H9 (cell line): ENCODE measurements at regions not wholly inside any gene's neighbourhood (a gene's known extent, or its start where the extent isn't known, plus 50 kb on each side); places are given as distances from the start of the nearest gene placed in this dataset.

Experiments used
- DNase-seq: peaks from one replicate; pipeline ENCODE4 v3.0.0-alpha.2; 2017
- H2AFZ ChIP-seq: one replicate; pipeline ENCODE4 v1.6.1; 2013; ENCODE audit warnings: mild to moderate bottlenecking, low read length, control low read depth, moderate library complexity
- H2AK5ac ChIP-seq: 2 replicates; pipeline ENCODE4 v1.6.1; 2013; ENCODE audit warnings: low read length, control low read depth, mixed read lengths; ENCODE audit not compliant: insufficient read length
- H2BK120ac ChIP-seq: one replicate; pipeline ENCODE4 v1.6.1; 2013; ENCODE audit warnings: low read depth, mild to moderate bottlenecking, low read length, control low read depth, inconsistent platforms; ENCODE audit not compliant: poor library complexity, severe bottlenecking
- H2BK12ac ChIP-seq: 2 replicates; pipeline ENCODE4 v1.6.1; 2013; ENCODE audit warnings: low read length, control low read depth, mixed read lengths, low read depth; ENCODE audit not compliant: insufficient read length
- H2BK15ac ChIP-seq: 2 replicates; pipeline ENCODE4 v1.6.1; 2013; ENCODE audit warnings: low read depth, low read length, control low read depth
- H2BK20ac ChIP-seq: one replicate; pipeline ENCODE4 v1.6.1; 2013; ENCODE audit warnings: low read depth, mild to moderate bottlenecking, low read length, control low read depth, inconsistent platforms; ENCODE audit not compliant: poor library complexity, severe bottlenecking
- H2BK5ac ChIP-seq: 2 replicates; pipeline ENCODE4 v1.6.1; 2013; ENCODE audit warnings: low read length, control low read depth, mixed read lengths; ENCODE audit not compliant: insufficient read length
- H3K14ac ChIP-seq: 2 replicates; pipeline ENCODE4 v1.6.1; 2013; ENCODE audit warnings: low read length, control low read depth; ENCODE audit not compliant: insufficient read depth
- H3K18ac ChIP-seq: 2 replicates; pipeline ENCODE4 v1.6.1; 2013; ENCODE audit warnings: low read depth, mild to moderate bottlenecking, mixed read lengths, low read length, control low read depth; ENCODE audit not compliant: insufficient read length
- H3K23ac ChIP-seq: 2 replicates; pipeline ENCODE4 v1.6.1; 2013; ENCODE audit warnings: low read length, control low read depth, mixed read lengths, low read depth; ENCODE audit not compliant: insufficient read length
- H3K23me2 ChIP-seq: 2 replicates; pipeline ENCODE4 v1.6.1; 2013; ENCODE audit warnings: low read depth, mild to moderate bottlenecking, mixed read lengths, low read length, control low read depth; ENCODE audit not compliant: insufficient read length, poor library complexity, severe bottlenecking
- H3K27ac ChIP-seq: 2 replicates; pipeline ENCODE4 v1.5.1; 2013; ENCODE audit warnings: low read length, control low read depth, mixed read lengths, low read depth; ENCODE audit not compliant: insufficient read length
- H3K27me3 ChIP-seq: 2 replicates; pipeline ENCODE4 v1.6.1; 2013; ENCODE audit warnings: low read length, control low read depth, inconsistent platforms; ENCODE audit not compliant: insufficient read depth
- H3K4ac ChIP-seq: 2 replicates; pipeline ENCODE4 v1.6.1; 2013; ENCODE audit warnings: low read depth, mild to moderate bottlenecking, control low read depth, inconsistent platforms, low read length, moderate library complexity
- H3K4me1 ChIP-seq: 2 replicates; pipeline ENCODE4 v1.6.1; 2013; ENCODE audit warnings: low read length, control low read depth, inconsistent platforms; ENCODE audit not compliant: insufficient read depth
- H3K4me2 ChIP-seq: 2 replicates; pipeline ENCODE4 v1.6.1; 2013; ENCODE audit warnings: low read length, control low read depth, mixed read lengths; ENCODE audit not compliant: insufficient read length, insufficient read depth
- H3K56ac ChIP-seq: 2 replicates; pipeline ENCODE4 v1.6.1; 2013; ENCODE audit warnings: low read depth, mild to moderate bottlenecking, mixed read lengths, low read length, control low read depth; ENCODE audit not compliant: insufficient read length
- H3K79me1 ChIP-seq: 2 replicates; pipeline ENCODE4 v1.6.1; 2013; ENCODE audit warnings: low read depth, mild to moderate bottlenecking, moderate library complexity, low read length, control low read depth, inconsistent platforms; ENCODE audit not compliant: insufficient read depth, poor library complexity, severe bottlenecking
- H3K79me2 ChIP-seq: 2 replicates; pipeline ENCODE4 v1.6.1; 2013; ENCODE audit warnings: low read length, control low read depth, inconsistent platforms; ENCODE audit not compliant: insufficient read depth
- H3K9ac ChIP-seq: 2 replicates; pipeline ENCODE4 v1.6.1; 2013; ENCODE audit warnings: low read length, control low read depth, mixed read lengths; ENCODE audit not compliant: insufficient read length; ENCODE audit errors: extremely low read depth
- H3K9me3 ChIP-seq: one replicate; pipeline ENCODE4 v1.6.1; 2013; ENCODE audit warnings: low read depth, low read length, inconsistent platforms; ENCODE audit not compliant: control insufficient read depth
- H3T11ph ChIP-seq: one replicate; pipeline ENCODE4 v1.6.1; 2013; ENCODE audit warnings: mild to moderate bottlenecking, low read length, control low read depth, inconsistent platforms
- H4K20me1 ChIP-seq: one replicate; pipeline ENCODE4 v1.6.1; 2013; ENCODE audit not compliant: control insufficient read depth, insufficient read length, insufficient read depth
- H4K5ac ChIP-seq: 2 replicates; pipeline ENCODE4 v1.6.1; 2013; ENCODE audit warnings: low read depth, mild to moderate bottlenecking, mixed read lengths, low read length, control low read depth; ENCODE audit not compliant: insufficient read length
- H4K8ac ChIP-seq: replicated peaks from 2 replicates; pipeline ENCODE4 v1.6.1; 2013; ENCODE audit warnings: low read length, control low read depth, mixed read lengths, low read depth; ENCODE audit not compliant: insufficient read length
- H4K91ac ChIP-seq: 2 replicates; pipeline ENCODE4 v1.6.1; 2013; ENCODE audit warnings: low read depth, mild to moderate bottlenecking, moderate library complexity, mixed read lengths, low read length, control low read depth; ENCODE audit not compliant: insufficient read length
- H3K27ac Mint-ChIP-seq, 3 experiments: 2 replicates in 2 of 3; 3 replicates in 1 of 3; pipeline ENCODE4 v1.8.0; 2020 to 2021; ENCODE audit warnings: mixed read lengths in 3 of 3, mild to moderate bottlenecking in 1 of 3, moderate library complexity in 1 of 3
- H3K27me3 Mint-ChIP-seq: 2 replicates; pipeline ENCODE4 v1.8.0; 2021; ENCODE audit warnings: low read depth, mild to moderate bottlenecking, moderate library complexity, mixed read lengths
- H3K36me3 Mint-ChIP-seq, 3 experiments: 2 replicates in 2 of 3; 3 replicates in 1 of 3; pipeline ENCODE4 v1.8.0; 2020 to 2021; ENCODE audit warnings: low read depth in 3 of 3, mixed read lengths in 3 of 3; ENCODE audit not compliant: insufficient read depth in 1 of 3
- H3K4me1 Mint-ChIP-seq, 2 experiments: 2 replicates each; pipeline ENCODE4 v1.8.0; 2020; ENCODE audit warnings: mixed read lengths in 2 of 2
- H3K4me3 Mint-ChIP-seq, 2 experiments: 2 replicates in 1 of 2; 3 replicates in 1 of 2; pipeline ENCODE4 v1.8.0; 2020 to 2021; ENCODE audit warnings: mild to moderate bottlenecking in 2 of 2, mixed read lengths in 2 of 2, moderate library complexity in 1 of 2
- H3K9me3 Mint-ChIP-seq, 2 experiments: 2 replicates in 1 of 2; 3 replicates in 1 of 2; pipeline ENCODE4 v1.8.0; 2020; ENCODE audit warnings: mild to moderate bottlenecking in 2 of 2, mixed read lengths in 2 of 2, moderate library complexity in 1 of 2
- WGBS: extraction: QIAGEN DNeasy Blood & Tissue Kit; methylation state at CpG from one replicate; pipeline ENCODE4 v1.1.7; 2013; ENCODE audit warnings: missing lambda C conversion rate, low lambda C conversion rate, mixed read lengths; ENCODE audit not compliant: insufficient read length; ENCODE audit errors: extremely low coverage; 5-methylcytosine and 5-hydroxymethylcytosine counted together
- TF ChIP-seq, protein P1 (sequence below): fragments of 200-600 bp; sonication (generic); conservative IDR thresholded peaks from 3 replicates; pipeline ENCODE4 v1.8.0; 2021; ENCODE audit warnings: antibody characterized with exemption, mild to moderate bottlenecking

DNA sequence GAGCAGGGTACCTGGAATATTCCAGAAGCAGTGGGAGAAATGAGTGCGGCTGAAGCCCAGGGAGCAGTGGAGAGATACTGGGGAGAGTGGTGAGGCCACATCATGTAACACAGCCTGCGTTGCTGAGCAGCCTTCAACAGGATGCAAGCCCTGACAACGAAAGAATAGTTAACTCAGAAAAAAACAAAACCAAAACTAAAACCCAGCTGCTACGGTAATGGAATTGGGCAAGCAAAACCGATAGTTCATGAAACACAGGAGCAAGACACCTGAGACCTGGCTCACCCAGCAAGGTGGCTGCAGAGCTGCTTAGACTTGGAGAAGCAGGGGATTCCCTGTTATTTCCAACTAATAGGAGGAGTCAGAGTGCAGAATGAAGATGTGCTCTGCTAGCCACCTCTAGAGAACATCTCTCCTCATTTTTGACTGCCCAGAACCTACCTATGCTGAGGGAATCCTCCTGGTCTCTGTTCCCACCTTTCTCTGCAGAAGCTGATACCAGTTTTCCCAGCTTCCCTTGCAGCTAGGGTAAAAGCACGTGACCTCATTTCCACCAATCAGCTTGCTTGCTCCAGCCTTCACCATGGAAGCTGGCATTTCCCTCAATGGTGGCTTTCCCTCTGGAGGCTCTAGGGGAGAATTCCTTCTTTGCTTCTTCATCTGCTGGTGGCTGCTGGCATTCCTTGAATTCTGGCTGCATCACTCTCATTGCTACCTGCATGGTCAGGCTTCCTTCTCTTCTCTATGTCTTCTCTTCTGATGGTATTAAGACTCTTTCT lies 59.4 kb upstream of the XYLT1 start:
- Histone ChIP-seq H3K23ac (no peak overlapping the region), H3K27me3 (no peaks in the 10 kb centered on the region), H2BK15ac (no peak overlapping the region), H3K79me2 (no peaks in the 10 kb centered on the region), H4K91ac (no peak overlapping the region), H2BK12ac (no peak overlapping the region), H3K79me1 (no peaks in the 10 kb centered on the region), H3K23me2 (no peaks in the 10 kb centered on the region), H3K4ac (no peak overlapping the region), H3T11ph (no peak overlapping the region), H2AK5ac (no peak overlapping the region), H3K27ac (no peak overlapping the region), H4K8ac (no peak overlapping the region), H3K4me1 (no peaks in the 10 kb centered on the region; the same call in 1 of the 2 replicates), H2BK20ac (no peak overlapping the region), H3K14ac (no peak overlapping the region), H3K9me3 (no peaks in the 10 kb centered on the region), H2BK5ac (no peak overlapping the region), H4K5ac (no peak overlapping the region), H4K20me1 (no peaks in the 10 kb centered on the region), H2AFZ (no peak overlapping the region), H3K56ac (no peak overlapping the region), H3K4me2 (no peak overlapping the region), H3K18ac (no peak overlapping the region), H3K9ac (no peak overlapping the region), H2BK120ac (no peak overlapping the region)
- Mint-ChIP-seq H3K27ac (no peak overlapping the region), H3K4me1 (no peaks in the 10 kb centered on the region), H3K9me3 (peaks cover 0 to 12% of the 10 kb centered on the region in 2 experiments; a peak in 3 of 5 replicates), H3K27me3 (peaks cover 5% of the 10 kb centered on the region), H3K36me3 (no peaks in the 10 kb centered on the region; a peak in 1 of 7 replicates), H3K4me3 (no peak overlapping the region)
- DNase-seq: no peak
- no CpG with 5 or more reads among the region's 6 CpGs for WGBS
- TF ChIP-seq, protein P1, sequence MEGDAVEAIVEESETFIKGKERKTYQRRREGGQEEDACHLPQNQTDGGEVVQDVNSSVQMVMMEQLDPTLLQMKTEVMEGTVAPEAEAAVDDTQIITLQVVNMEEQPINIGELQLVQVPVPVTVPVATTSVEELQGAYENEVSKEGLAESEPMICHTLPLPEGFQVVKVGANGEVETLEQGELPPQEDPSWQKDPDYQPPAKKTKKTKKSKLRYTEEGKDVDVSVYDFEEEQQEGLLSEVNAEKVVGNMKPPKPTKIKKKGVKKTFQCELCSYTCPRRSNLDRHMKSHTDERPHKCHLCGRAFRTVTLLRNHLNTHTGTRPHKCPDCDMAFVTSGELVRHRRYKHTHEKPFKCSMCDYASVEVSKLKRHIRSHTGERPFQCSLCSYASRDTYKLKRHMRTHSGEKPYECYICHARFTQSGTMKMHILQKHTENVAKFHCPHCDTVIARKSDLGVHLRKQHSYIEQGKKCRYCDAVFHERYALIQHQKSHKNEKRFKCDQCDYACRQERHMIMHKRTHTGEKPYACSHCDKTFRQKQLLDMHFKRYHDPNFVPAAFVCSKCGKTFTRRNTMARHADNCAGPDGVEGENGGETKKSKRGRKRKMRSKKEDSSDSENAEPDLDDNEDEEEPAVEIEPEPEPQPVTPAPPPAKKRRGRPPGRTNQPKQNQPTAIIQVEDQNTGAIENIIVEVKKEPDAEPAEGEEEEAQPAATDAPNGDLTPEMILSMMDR: no peak
